Activated CD4-positive, alpha-beta T cell treated with anti-CD3 and anti-CD28 coated beads, Interleukin-2, amount 10 ng/mL, durations not matched to agents 24 days and 14 days (primary cell): ENCODE measurements at regions not wholly inside any gene's neighbourhood (a gene's known extent, or its start where the extent isn't known, plus 50 kb on each side); places are given as distances from the start of the nearest gene placed in this dataset.
"Not testable (repeated sequence)": the region's sequence is repeated elsewhere in the genome, so short reads cannot be mapped to it uniquely, and the experiment has no call there.

ENCODE experiments used
- DNase-seq: peaks from one replicate; pipeline ENCODE4 v3.0.0; 2022
- H3K27ac Mint-ChIP-seq: one replicate; pipeline ENCODE4 v1.8.0; 2022; ENCODE audit warnings: mild to moderate bottlenecking, mixed read lengths
- H3K27me3 Mint-ChIP-seq: one replicate; pipeline ENCODE4 v1.8.0; 2022; ENCODE audit warnings: mixed read lengths
- H3K36me3 Mint-ChIP-seq: one replicate; pipeline ENCODE4 v1.8.0; 2022; ENCODE audit warnings: low read depth, mild to moderate bottlenecking, mixed read lengths
- H3K4me1 Mint-ChIP-seq: one replicate; pipeline ENCODE4 v1.8.0; 2021; ENCODE audit warnings: mixed read lengths
- H3K4me3 Mint-ChIP-seq: one replicate; pipeline ENCODE4 v1.8.0; 2022; ENCODE audit warnings: mild to moderate bottlenecking, moderate library complexity, mixed read lengths
- H3K9me3 Mint-ChIP-seq: one replicate; pipeline ENCODE4 v1.8.0; 2021; ENCODE audit warnings: mixed read lengths
- intact Hi-C: fragments of 100-400 bp; cut with micrococcal nuclease; formaldehyde crosslinking; loops from one replicate; pipeline ENCODE4 v1.15.1; 2023

DNA sequence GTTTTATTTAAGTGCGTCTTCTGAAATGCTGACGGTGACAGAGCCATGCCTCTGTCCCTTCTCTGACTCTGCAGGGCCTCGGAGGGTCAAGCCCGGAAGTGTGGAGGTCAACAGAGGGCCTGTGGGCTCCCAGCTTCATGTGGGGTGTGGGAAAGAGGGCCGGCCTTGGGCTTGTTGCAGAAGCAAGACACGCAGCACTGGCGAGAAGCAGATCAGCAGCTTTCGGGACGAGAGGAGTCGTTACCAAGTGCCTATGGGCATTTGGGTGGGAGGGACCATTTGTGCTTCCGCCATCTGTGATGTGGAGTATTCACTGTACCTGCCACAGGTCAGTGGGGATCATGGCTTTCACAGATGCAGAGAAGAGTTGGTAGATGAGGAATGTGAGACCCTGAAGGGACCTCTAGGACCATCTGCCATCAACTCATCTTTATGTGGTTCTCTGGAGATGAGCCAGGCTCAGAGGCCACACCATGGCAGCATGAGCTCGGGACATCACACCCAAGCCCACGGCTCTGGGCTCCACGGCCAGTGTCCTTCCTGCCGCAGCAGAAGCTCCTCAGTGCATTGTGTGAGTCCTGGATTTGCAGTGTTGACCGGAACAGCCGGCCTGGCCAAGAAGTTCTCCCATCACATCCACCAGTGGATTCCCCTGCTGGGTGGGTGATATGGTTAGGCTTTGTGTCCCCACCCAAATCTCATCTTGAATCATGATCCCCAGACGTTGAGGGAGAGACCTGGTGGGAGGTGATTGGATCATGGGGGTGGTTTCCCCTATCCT, 590.7 kb downstream of the TBC1D22A start:
- Mint-ChIP-seq H3K27ac (no peak overlapping the region), H3K9me3 (peaks cover 6% of the 10 kb centered on the region), H3K27me3 (no peaks in the 10 kb centered on the region), H3K4me3 (no peak overlapping the region), H3K36me3 (no peaks in the 10 kb centered on the region), H3K4me1 (no peaks in the 10 kb centered on the region)
- intact Hi-C loops: no loop called here
- DNase-seq: no peak

GRCh38 chr22:47351836-47352579, 589.6 kb downstream of the TBC1D22A start:
- no peak for DNase-seq
- intact Hi-C loops: no loop called here
- no peaks in the 10 kb centered on the region for H3K27me3 Mint-ChIP-seq
- H3K4me3 Mint-ChIP-seq: no peak overlapping the region
- H3K36me3 Mint-ChIP-seq: no peaks in the 10 kb centered on the region
- no peaks in the 10 kb centered on the region for H3K4me1 Mint-ChIP-seq
- no peak overlapping the region for H3K27ac Mint-ChIP-seq
- peaks cover 6% of the 10 kb centered on the region for H3K9me3 Mint-ChIP-seq

DNA sequence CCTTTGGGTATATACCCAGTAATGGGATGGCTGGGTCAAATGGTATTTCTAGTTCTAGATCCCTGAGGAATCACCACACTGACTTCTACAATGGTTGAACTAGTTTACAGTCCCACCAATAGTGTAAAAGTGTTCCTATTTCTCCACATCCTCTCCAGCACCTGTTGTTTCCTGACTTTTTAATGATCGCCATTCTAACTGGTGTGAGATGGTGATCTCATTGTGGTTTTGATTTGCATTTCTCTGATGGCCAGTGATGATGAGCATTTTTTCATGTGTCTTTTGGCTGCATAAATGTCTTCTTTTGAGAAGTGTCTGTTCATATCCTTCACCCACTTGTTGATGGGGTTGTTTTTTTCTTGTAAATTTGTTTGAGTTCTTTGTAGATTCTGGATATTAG, 583.8 kb downstream of the TBC1D22A start:
- H3K4me1 Mint-ChIP-seq, H3K9me3 Mint-ChIP-seq, H3K27ac Mint-ChIP-seq, H3K4me3 Mint-ChIP-seq, H3K36me3 Mint-ChIP-seq, DNase-seq, H3K27me3 Mint-ChIP-seq, intact Hi-C loops: not testable (repeated sequence)

GRCh38 chr22:47345025-47345424, 582.6 kb downstream of the TBC1D22A start:
- no peaks in the 10 kb centered on the region for H3K4me1 Mint-ChIP-seq
- intact Hi-C loops: no loop called here
- no peaks in the 10 kb centered on the region for H3K36me3 Mint-ChIP-seq
- no peaks in the 10 kb centered on the region for H3K27me3 Mint-ChIP-seq
- H3K9me3 Mint-ChIP-seq: peaks cover 6% of the 10 kb centered on the region
- no peak overlapping the region for H3K27ac Mint-ChIP-seq
- H3K4me3 Mint-ChIP-seq: no peak overlapping the region
- no peak for DNase-seq

GRCh38 chr22:47344414-47344813, 582.0 kb downstream of the TBC1D22A start:
- no peak for DNase-seq
- no peaks in the 10 kb centered on the region for H3K36me3 Mint-ChIP-seq
- H3K27me3 Mint-ChIP-seq: no peaks in the 10 kb centered on the region
- H3K27ac Mint-ChIP-seq: no peak overlapping the region
- H3K4me3 Mint-ChIP-seq: no peak overlapping the region
- H3K4me1 Mint-ChIP-seq: no peaks in the 10 kb centered on the region
- H3K9me3 Mint-ChIP-seq: peaks cover 6% of the 10 kb centered on the region
- intact Hi-C loops: no loop called here

- no peaks in the 10 kb centered on the region for H3K9me3 Mint-ChIP-seq
- H3K4me1 Mint-ChIP-seq: no peaks in the 10 kb centered on the region
- no peak overlapping the region for H3K27ac Mint-ChIP-seq
- H3K27me3 Mint-ChIP-seq: no peaks in the 10 kb centered on the region
- H3K36me3 Mint-ChIP-seq: no peaks in the 10 kb centered on the region
- intact Hi-C loops: no loop called here
- no peak overlapping the region for H3K4me3 Mint-ChIP-seq
- no peak for DNase-seq
Observed at GRCh38 chr22:47343611-47344010, 581.2 kb downstream of the TBC1D22A start.

DNA sequence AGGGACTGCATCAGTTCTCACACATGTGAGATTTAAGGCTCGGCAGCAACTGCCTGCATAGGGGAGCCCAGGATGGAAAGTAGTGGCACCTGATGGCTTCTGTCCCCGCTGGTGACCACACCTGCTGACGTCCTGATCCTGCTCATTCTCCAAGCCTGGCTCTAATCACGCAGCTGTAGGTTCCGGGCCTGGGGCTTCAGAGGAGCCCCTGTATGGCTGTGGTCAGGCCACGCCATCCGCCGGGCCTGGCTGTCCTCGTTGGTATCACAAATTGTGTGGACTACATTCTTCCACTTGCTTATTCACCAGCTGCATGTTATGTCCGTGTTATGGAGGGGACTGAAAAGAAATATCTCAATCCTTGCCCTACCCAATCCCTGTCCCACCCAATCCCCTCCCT, 580.0 kb downstream of the TBC1D22A start:
- Mint-ChIP-seq H3K36me3 (no peaks in the 10 kb centered on the region), H3K4me1 (no peaks in the 10 kb centered on the region), H3K27ac (no peak overlapping the region), H3K4me3 (no peak overlapping the region), H3K9me3 (no peaks in the 10 kb centered on the region), H3K27me3 (no peaks in the 10 kb centered on the region)
- DNase-seq: no peak
- intact Hi-C loops: no loop called here

GRCh38 chr22:47341464-47341863, 579.0 kb downstream of the TBC1D22A start:
- H3K27ac Mint-ChIP-seq: no peak overlapping the region
- no peak overlapping the region for H3K4me3 Mint-ChIP-seq
- DNase-seq: no peak
- no peaks in the 10 kb centered on the region for H3K4me1 Mint-ChIP-seq
- intact Hi-C loops: no loop called here
- no peaks in the 10 kb centered on the region for H3K36me3 Mint-ChIP-seq
- no peaks in the 10 kb centered on the region for H3K9me3 Mint-ChIP-seq
- no peaks in the 10 kb centered on the region for H3K27me3 Mint-ChIP-seq

DNA sequence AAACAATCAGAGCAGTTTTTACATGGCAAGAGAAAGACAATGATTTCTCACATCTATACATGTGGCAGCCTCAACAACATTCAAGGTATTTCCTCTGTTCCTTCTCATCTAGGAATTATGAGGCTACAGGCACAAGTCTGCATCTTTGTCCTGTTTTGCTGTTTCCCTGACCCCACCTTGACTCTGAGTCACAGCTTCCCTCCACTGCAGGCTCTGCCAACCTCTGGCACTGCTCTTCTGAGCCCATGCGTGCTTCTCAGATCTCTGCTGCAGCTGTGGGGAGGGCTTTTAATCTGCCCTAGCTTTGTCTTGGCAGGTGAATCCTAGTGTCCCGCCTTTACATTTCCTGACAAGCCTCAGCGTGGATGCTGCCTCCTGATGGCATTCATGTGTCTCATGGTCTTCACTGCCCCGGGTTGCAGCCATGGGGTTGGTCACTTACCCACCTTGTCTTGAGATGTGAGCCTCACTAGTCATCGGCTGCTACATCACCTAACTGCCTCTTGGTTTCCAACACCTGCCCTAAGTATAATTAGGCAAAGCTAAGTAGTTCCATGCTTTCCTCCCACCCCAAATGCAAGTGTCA, 578.5 kb downstream of the TBC1D22A start:
- intact Hi-C loops: no loop called here
- no peaks in the 10 kb centered on the region for H3K27me3 Mint-ChIP-seq
- H3K4me3 Mint-ChIP-seq: no peak overlapping the region
- H3K9me3 Mint-ChIP-seq: no peaks in the 10 kb centered on the region
- H3K4me1 Mint-ChIP-seq: no peaks in the 10 kb centered on the region
- no peak overlapping the region for H3K27ac Mint-ChIP-seq
- no peak for DNase-seq
- H3K36me3 Mint-ChIP-seq: no peaks in the 10 kb centered on the region

DNA sequence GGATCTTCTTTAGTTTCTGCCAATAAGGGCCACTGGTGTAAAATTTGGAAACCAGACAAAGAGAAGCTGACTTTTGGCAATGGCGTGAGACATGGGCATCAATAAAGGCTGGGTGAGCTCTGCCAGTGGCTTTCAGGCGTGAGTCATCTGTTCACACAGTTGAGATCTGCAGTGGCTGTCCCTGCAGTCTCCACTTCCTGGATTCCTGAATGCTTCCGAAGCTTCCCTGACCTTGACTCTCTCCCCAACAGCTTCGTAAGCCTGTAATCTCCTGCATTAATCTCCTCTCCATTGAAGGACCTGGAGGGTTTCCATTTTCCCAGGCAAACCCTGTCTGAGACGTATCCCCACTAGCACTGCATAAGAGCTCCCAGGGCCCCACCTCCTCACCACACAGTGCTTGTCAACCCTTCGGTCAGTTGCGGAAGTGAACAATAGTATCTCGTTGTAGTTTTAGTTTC, 574.7 kb downstream of the TBC1D22A start:
- peak; percentile 48 for DNase-seq
- Mint-ChIP-seq H3K4me3 (no peak overlapping the region), H3K9me3 (no peaks in the 10 kb centered on the region), H3K36me3 (no peaks in the 10 kb centered on the region), H3K27me3 (no peaks in the 10 kb centered on the region), H3K4me1 (no peaks in the 10 kb centered on the region), H3K27ac (peak overlapping the region; percentile 4)
- intact Hi-C loops: no loop called here

- Mint-ChIP-seq H3K27me3 (no peaks in the 10 kb centered on the region), H3K4me1 (no peaks in the 10 kb centered on the region), H3K27ac (no peak overlapping the region), H3K36me3 (no peaks in the 10 kb centered on the region), H3K4me3 (no peak overlapping the region), H3K9me3 (no peaks in the 10 kb centered on the region)
- no peak for DNase-seq
- intact Hi-C loops: no loop called here
Observed at GRCh38 chr22:47335958-47336357, 573.5 kb downstream of the TBC1D22A start.

DNA sequence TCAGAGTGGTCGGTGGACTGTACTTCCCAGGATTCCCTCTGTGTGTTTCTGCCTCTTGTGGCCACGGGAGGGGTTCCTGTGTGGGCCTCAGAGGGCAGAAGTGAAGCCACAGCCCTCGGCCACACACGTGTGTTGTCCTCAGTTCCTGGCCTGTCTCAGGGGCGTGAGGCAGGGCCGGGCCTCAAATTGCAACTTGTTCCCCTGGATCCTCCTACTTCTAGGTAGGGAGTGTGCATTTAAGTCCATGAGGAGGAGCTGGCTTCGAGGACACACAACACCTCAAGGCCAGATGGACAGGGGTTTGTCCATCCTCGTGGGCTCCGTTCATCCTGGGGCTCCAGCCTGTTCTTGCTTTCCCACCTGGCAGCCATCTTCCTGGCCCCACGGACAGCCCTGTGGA, 573.0 kb downstream of the TBC1D22A start:
- H3K4me3 Mint-ChIP-seq: no peak overlapping the region
- H3K36me3 Mint-ChIP-seq: no peaks in the 10 kb centered on the region
- intact Hi-C loops: no loop called here
- H3K27ac Mint-ChIP-seq: no peak overlapping the region
- H3K4me1 Mint-ChIP-seq: no peaks in the 10 kb centered on the region
- no peaks in the 10 kb centered on the region for H3K27me3 Mint-ChIP-seq
- H3K9me3 Mint-ChIP-seq: no peaks in the 10 kb centered on the region
- DNase-seq: no peak

GRCh38 chr22:47334601-47335000, 572.2 kb downstream of the TBC1D22A start:
- intact Hi-C loops: no loop called here
- no peaks in the 10 kb centered on the region for H3K9me3 Mint-ChIP-seq

DNA sequence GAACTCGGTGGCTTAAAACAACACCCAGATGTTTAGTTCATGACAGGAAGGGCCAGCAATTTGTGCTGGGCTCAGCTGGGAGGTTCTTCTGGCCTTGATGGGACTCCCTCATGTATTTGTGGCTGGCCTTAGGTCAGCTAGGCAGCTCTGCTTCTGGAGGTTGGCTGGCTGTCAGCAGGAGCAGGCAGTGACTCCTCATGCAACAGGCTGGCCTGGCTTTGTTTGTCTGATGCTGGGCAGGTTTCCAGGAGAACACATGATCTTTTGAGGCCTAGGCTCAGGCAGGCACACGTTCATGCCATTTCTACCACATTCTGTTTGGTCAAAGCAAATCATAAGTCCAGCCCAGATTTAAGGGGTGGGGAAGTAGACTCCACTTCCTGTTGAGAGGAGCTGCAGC, 571.2 kb downstream of the TBC1D22A start:
- no peaks in the 10 kb centered on the region for H3K9me3 Mint-ChIP-seq
- intact Hi-C loops: no loop called here
- H3K4me1 Mint-ChIP-seq: no peaks in the 10 kb centered on the region
- no peaks in the 10 kb centered on the region for H3K36me3 Mint-ChIP-seq
- H3K4me3 Mint-ChIP-seq: no peak overlapping the region
- no peak overlapping the region for H3K27ac Mint-ChIP-seq
- no peak for DNase-seq
- no peaks in the 10 kb centered on the region for H3K27me3 Mint-ChIP-seq

More at GRCh38 chr22:47334601-47335000, 572.2 kb downstream of the TBC1D22A start:
- no peak for DNase-seq
- Mint-ChIP-seq H3K36me3 (no peaks in the 10 kb centered on the region), H3K27me3 (no peaks in the 10 kb centered on the region), H3K4me1 (no peaks in the 10 kb centered on the region), H3K4me3 (no peak overlapping the region), H3K27ac (no peak overlapping the region)
